ENCODE measurements at regions not wholly inside any gene's neighbourhood (a gene's known extent, or its start where the extent isn't known, plus 50 kb on each side); places are given as distances from the start of the nearest gene placed in this dataset.
"Not testable (repeated sequence)": the region's sequence is repeated elsewhere in the genome, so short reads cannot be mapped to it uniquely, and the experiment has no call there.

DNA sequence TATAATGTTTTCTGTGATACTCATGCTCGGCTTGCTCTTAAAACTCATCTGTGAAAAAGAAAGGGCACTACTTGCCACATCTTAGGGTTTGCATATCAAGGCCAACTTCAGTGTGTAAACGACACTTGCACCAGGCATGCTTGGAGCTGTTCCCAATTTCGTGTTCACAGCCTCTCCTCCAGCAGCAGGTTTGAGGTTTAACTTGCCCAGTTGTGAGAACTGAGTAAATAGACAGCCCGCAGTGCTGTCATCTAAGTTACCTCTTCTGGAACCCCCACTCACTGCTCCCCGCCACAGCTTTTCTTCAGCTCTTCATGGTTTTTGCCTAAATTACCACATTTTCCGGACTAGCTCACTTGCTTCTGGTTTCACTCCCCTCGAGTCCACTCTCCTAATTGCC lies 595.4 kb downstream of the TTLL7 start:
- H3K36me3 ChIP-seq (ENCODE audit: insufficient read depth, low read length); H3K4me1 ChIP-seq (ENCODE audit: insufficient read depth, low read length); H3K9me3 ChIP-seq (ENCODE audit: low read length); H3K27ac ChIP-seq (ENCODE audit: low read depth, low read length); H3K27me3 ChIP-seq (ENCODE audit: control insufficient read depth in 1 of 2, insufficient read depth in 2 of 2, low read length in 2 of 2); H3K9ac ChIP-seq (ENCODE audit: low read length); H3K4me3 ChIP-seq (ENCODE audit: low read depth in 1 of 2, low read length in 2 of 2): not testable (repeated sequence)

DNA sequence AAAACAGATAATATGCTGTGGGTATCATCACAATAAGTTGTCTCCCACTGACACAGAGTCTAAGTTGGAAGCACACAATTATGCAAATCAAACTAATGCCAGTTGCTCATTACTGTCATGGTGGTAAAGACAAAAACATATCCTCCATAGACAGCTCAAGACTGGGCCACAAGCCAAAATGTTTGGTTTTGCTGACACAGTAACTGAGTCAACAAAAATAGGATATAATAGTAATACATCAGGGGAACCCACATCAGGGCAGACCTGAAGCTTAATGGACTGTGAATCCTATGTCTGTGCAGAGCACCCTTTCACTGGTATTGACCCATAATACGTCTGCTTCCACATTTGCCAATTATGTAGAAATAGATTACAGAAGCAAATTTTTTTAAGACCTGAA lies 597.8 kb downstream of the TTLL7 start:
- H3K4me1 ChIP-seq (ENCODE audit: insufficient read depth, low read length); H3K9me3 ChIP-seq (ENCODE audit: low read length); H3K27ac ChIP-seq (ENCODE audit: low read depth, low read length); H3K36me3 ChIP-seq (ENCODE audit: insufficient read depth, low read length); H3K4me3 ChIP-seq (ENCODE audit: low read depth in 1 of 2, low read length in 2 of 2); H3K27me3 ChIP-seq (ENCODE audit: control insufficient read depth in 1 of 2, insufficient read depth in 2 of 2, low read length in 2 of 2); H3K9ac ChIP-seq (ENCODE audit: low read length): not testable (repeated sequence)

DNA sequence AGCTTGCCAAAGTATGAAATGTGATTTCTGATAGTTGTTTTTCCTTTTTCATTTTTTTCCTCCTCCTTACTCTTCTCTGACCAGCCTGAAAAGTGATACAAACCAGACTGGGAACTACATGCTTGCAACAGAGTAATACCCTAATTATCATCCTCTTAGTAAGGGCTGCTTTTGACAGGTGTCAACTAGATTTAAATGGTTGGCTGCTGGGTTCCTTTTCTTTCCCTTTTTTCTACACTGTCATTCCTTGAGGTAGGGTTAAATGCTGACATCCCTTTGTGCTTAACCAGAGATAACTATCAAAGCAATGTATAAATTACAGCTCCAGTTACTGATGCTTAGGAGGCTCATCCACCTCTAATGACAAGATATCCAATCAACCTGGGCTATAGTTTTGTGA lies 598.8 kb downstream of the TTLL7 start:
- not testable (repeated sequence) for H3K4me1 ChIP-seq (ENCODE audit: insufficient read depth, low read length); H3K9ac ChIP-seq (ENCODE audit: low read length); H3K36me3 ChIP-seq (ENCODE audit: insufficient read depth, low read length); H3K9me3 ChIP-seq (ENCODE audit: low read length); H3K27ac ChIP-seq (ENCODE audit: low read depth, low read length); H3K4me3 ChIP-seq (ENCODE audit: low read depth in 1 of 2, low read length in 2 of 2); H3K27me3 ChIP-seq (ENCODE audit: control insufficient read depth in 1 of 2, insufficient read depth in 2 of 2, low read length in 2 of 2)

DNA sequence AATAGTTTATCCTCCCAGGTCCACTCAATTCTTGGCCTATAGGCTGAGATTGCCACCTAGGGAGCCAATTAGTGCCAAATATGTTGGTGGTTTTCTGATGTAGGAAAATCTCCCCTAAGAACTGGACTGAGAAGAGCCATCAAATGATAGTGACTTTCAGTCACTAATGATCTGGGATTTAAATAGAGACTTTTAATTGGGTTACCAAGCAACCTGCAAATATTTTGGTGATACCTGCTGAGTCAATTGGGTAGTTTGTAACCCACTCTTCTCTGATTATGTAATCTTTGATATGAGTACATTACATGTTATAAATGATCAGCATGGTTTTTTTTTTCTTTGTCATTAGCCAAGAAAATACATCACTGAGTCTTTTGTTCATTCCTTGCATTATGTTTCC lies 600.8 kb downstream of the TTLL7 start:
- not testable (repeated sequence) for H3K27ac ChIP-seq (ENCODE audit: low read depth, low read length); H3K4me1 ChIP-seq (ENCODE audit: insufficient read depth, low read length); H3K27me3 ChIP-seq (ENCODE audit: control insufficient read depth in 1 of 2, insufficient read depth in 2 of 2, low read length in 2 of 2); H3K4me3 ChIP-seq (ENCODE audit: low read depth in 1 of 2, low read length in 2 of 2); H3K36me3 ChIP-seq (ENCODE audit: insufficient read depth, low read length); H3K9me3 ChIP-seq (ENCODE audit: low read length); H3K9ac ChIP-seq (ENCODE audit: low read length)

DNA sequence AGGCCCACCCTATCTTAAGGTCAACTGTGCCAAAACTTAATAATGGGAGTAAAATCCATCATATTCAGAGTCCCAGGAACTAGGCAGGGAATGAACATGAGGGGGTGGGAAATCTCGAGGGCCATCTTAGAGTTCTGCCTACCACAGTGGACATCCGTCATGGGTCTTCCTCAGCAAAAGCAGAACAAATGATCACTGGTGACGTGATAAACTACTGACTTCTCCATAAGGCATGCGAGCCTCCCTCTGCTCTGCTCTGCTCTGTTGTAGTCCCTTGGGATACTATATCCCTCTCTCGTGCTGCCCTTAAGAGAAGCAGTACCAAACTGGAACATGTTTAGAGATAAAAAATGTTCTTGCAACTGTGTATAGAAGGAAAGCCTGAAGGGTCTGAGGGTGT lies 603.8 kb downstream of the TTLL7 start:
- not testable (repeated sequence) for H3K27ac ChIP-seq (ENCODE audit: low read depth, low read length); H3K4me1 ChIP-seq (ENCODE audit: insufficient read depth, low read length); H3K9me3 ChIP-seq (ENCODE audit: low read length); H3K36me3 ChIP-seq (ENCODE audit: insufficient read depth, low read length); H3K27me3 ChIP-seq (ENCODE audit: control insufficient read depth in 1 of 2, insufficient read depth in 2 of 2, low read length in 2 of 2); H3K4me3 ChIP-seq (ENCODE audit: low read depth in 1 of 2, low read length in 2 of 2); H3K9ac ChIP-seq (ENCODE audit: low read length)

DNA sequence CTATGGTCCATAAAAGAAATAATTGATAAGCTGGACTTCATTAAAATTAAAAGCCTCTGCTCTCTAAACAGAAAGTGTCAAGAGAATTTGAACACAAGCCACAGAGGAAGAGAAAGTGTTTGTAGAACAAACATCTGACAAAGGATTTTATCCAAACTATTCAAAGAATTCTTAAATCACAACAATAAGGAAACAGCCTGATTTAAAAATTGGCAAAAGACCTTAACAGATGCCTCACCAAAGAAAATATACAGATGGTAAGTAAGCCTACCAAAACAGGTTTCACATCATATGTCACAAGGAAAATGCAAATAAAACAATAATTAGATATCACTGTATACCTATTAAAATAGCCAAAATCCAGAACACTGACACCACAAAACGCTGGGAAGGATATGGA lies 612.0 kb downstream of the TTLL7 start:
- not testable (repeated sequence) for H3K9me3 ChIP-seq (ENCODE audit: low read length); H3K27ac ChIP-seq (ENCODE audit: low read depth, low read length); H3K27me3 ChIP-seq (ENCODE audit: control insufficient read depth in 1 of 2, insufficient read depth in 2 of 2, low read length in 2 of 2); H3K36me3 ChIP-seq (ENCODE audit: insufficient read depth, low read length); H3K4me1 ChIP-seq (ENCODE audit: insufficient read depth, low read length); H3K9ac ChIP-seq (ENCODE audit: low read length); H3K4me3 ChIP-seq (ENCODE audit: low read depth in 1 of 2, low read length in 2 of 2)

DNA sequence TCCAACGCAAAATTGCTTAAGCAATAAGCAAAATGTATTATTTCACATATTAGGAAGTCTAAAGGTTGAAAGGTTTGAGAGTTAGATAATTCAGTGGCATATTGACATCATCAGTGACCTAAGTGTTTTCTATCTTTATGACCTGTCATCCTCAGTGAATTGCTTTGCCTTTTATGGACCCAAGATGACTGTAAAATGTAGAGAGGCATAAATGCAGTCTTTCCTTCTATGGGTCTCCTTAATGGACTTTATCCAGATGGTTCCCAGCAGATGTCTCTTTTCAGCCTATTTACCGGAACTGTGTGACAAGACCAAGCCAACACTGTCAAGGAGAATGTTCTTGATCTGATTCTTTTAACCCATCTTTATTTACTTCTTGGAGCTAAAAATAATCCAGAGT lies 615.8 kb downstream of the TTLL7 start:
- not testable (repeated sequence) for H3K27ac ChIP-seq (ENCODE audit: low read depth, low read length); H3K9ac ChIP-seq (ENCODE audit: low read length); H3K27me3 ChIP-seq (ENCODE audit: control insufficient read depth in 1 of 2, insufficient read depth in 2 of 2, low read length in 2 of 2); H3K4me1 ChIP-seq (ENCODE audit: insufficient read depth, low read length); H3K36me3 ChIP-seq (ENCODE audit: insufficient read depth, low read length); H3K9me3 ChIP-seq (ENCODE audit: low read length); H3K4me3 ChIP-seq (ENCODE audit: low read depth in 1 of 2, low read length in 2 of 2)

DNA sequence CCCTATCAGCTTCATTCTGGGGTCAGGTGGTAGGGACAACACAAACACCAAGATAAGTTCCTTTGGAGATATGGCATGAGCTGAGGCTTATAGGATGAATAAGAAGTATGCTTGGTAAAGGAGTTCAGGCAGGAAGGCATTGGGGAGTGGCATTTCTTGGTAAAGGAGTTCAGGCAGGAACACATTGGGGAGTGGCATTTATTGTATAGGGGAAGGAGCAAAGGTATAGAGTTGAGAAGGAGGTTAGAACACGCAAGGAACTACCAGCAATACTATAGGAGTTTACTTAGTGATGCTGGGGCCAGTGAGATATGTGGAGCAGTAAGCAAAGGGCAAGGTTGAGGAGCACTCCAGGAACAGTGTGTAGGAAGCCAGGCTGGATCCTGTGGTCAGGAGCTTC lies 625.9 kb downstream of the TTLL7 start:
- H3K4me3 ChIP-seq (ENCODE audit: low read depth in 1 of 2, low read length in 2 of 2); H3K4me1 ChIP-seq (ENCODE audit: insufficient read depth, low read length); H3K9me3 ChIP-seq (ENCODE audit: low read length); H3K27ac ChIP-seq (ENCODE audit: low read depth, low read length); H3K36me3 ChIP-seq (ENCODE audit: insufficient read depth, low read length); H3K9ac ChIP-seq (ENCODE audit: low read length); H3K27me3 ChIP-seq (ENCODE audit: control insufficient read depth in 1 of 2, insufficient read depth in 2 of 2, low read length in 2 of 2): not testable (repeated sequence)

DNA sequence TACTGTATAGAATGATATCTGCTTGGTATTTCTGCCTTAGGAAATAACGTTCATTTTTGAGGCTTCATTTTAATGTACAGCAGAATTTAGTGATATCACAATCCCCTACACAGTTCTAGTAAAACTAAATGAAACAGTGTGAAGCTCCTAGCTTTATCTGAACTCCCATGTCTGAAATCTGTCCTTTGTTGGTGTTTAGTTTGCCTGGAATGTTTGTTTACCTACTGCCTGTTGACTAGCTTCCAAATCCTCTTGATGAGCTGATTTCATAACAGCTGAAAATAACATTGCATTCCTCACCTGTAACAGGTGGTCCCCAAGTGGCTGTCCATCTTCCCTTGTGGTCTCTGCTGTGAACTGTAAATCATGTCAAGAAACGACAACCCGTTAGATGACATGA lies 629.1 kb downstream of the TTLL7 start:
- H3K27me3 ChIP-seq (ENCODE audit: control insufficient read depth in 1 of 2, insufficient read depth in 2 of 2, low read length in 2 of 2); H3K9ac ChIP-seq (ENCODE audit: low read length); H3K4me1 ChIP-seq (ENCODE audit: insufficient read depth, low read length); H3K36me3 ChIP-seq (ENCODE audit: insufficient read depth, low read length); H3K9me3 ChIP-seq (ENCODE audit: low read length); H3K4me3 ChIP-seq (ENCODE audit: low read depth in 1 of 2, low read length in 2 of 2); H3K27ac ChIP-seq (ENCODE audit: low read depth, low read length): not testable (repeated sequence)

DNA sequence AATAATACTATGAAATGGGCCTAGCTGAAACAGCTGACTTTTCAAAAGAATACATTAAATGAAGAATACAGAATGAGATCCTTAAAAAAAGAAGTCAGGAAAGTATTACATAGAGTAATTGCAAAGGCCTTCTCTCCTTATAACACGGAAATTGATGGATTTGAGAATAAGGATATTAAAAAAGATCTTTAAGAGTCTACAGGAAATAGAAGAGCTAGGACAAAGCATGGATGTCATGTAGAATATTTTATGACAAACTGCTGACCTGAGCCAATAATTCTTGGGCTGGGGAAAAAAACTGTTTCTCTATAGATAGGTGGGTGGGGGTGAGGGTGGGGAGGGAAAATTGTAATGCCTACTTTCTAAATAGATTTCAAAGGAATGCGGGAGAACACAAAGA lies 633.6 kb downstream of the TTLL7 start:
- H3K9me3 ChIP-seq (ENCODE audit: low read length); H3K27me3 ChIP-seq (ENCODE audit: control insufficient read depth in 1 of 2, insufficient read depth in 2 of 2, low read length in 2 of 2); H3K27ac ChIP-seq (ENCODE audit: low read depth, low read length); H3K9ac ChIP-seq (ENCODE audit: low read length); H3K4me3 ChIP-seq (ENCODE audit: low read depth in 1 of 2, low read length in 2 of 2); H3K36me3 ChIP-seq (ENCODE audit: insufficient read depth, low read length); H3K4me1 ChIP-seq (ENCODE audit: insufficient read depth, low read length): not testable (repeated sequence)

DNA sequence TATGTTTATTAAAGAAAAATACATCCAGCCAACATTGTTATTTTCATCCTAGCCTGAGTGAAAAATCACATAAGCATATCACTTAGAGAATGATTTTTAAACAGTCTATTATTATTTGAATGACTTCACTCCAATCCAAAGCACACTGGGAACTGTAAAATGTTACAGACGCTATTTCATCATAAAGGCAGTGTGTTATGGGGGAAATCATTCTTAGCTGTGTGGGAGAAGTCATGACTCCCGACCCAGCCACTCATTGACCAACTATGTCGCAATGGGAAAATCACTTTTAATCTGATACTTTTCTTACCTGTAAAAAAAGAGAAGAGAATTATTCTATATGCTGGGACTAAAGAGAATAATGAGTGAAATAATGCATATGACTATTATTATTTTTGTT lies 653.6 kb downstream of the TTLL7 start:
- not testable (repeated sequence) for H3K9me3 ChIP-seq (ENCODE audit: low read length); H3K36me3 ChIP-seq (ENCODE audit: insufficient read depth, low read length); H3K27me3 ChIP-seq (ENCODE audit: control insufficient read depth in 1 of 2, insufficient read depth in 2 of 2, low read length in 2 of 2); H3K4me1 ChIP-seq (ENCODE audit: insufficient read depth, low read length); H3K4me3 ChIP-seq (ENCODE audit: low read depth in 1 of 2, low read length in 2 of 2); H3K9ac ChIP-seq (ENCODE audit: low read length); H3K27ac ChIP-seq (ENCODE audit: low read depth, low read length)

DNA sequence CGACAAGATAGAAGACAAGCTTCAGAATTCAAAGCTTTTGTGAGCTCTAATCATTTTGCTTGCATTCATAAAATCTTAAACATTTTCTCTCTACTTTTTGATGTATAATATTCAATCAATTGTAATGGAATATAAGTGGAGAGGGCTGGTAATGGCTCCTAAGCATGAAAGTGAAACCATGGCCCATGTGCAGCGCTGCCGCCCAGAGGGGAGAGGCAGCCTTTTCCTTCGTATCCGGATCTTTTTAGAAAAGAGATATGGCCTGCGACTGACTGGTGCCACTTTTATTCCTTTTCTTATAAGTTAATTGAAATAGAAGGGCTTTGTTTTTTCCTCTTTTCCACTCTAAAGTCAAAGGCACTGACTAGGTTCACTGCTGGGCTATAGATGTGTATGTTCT lies 655.2 kb downstream of the TTLL7 start:
- not testable (repeated sequence) for H3K4me1 ChIP-seq (ENCODE audit: insufficient read depth, low read length); H3K36me3 ChIP-seq (ENCODE audit: insufficient read depth, low read length); H3K4me3 ChIP-seq (ENCODE audit: low read depth in 1 of 2, low read length in 2 of 2); H3K27ac ChIP-seq (ENCODE audit: low read depth, low read length); H3K27me3 ChIP-seq (ENCODE audit: control insufficient read depth in 1 of 2, insufficient read depth in 2 of 2, low read length in 2 of 2); H3K9me3 ChIP-seq (ENCODE audit: low read length); H3K9ac ChIP-seq (ENCODE audit: low read length)

DNA sequence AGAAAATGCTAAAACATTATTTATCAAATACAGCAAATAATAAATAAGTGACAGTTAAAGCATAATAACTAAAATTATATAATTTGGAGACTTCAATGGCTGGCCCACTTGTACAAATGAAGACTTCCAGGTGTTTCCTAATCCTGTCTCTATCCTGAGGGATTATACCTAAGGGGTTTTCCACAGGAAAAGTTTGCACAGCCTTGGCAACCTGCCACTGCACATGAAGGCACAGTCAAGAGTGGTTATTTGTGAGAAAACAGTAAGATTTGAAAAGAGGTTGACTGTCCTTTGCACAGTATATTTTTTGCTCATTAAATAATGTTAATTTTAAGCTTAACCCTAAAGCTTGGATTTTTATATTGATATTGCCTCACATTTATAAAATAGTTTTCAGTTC lies 655.9 kb downstream of the TTLL7 start:
- H3K27me3 ChIP-seq (ENCODE audit: control insufficient read depth in 1 of 2, insufficient read depth in 2 of 2, low read length in 2 of 2); H3K4me1 ChIP-seq (ENCODE audit: insufficient read depth, low read length); H3K9ac ChIP-seq (ENCODE audit: low read length); H3K4me3 ChIP-seq (ENCODE audit: low read depth in 1 of 2, low read length in 2 of 2); H3K36me3 ChIP-seq (ENCODE audit: insufficient read depth, low read length); H3K27ac ChIP-seq (ENCODE audit: low read depth, low read length); H3K9me3 ChIP-seq (ENCODE audit: low read length): not testable (repeated sequence)

All from muscle layer of colon (tissue), 2 donors.